GOT3 (cell line): ENCODE measurements at regions not wholly inside any gene's neighbourhood (a gene's known extent, or its start where the extent isn't known, plus 50 kb on each side); places are given as distances from the start of the nearest gene placed in this dataset.
A peak's percentile ranks its signal among the peaks of the same experiment; 100 is the strongest.
"Not testable (repeated sequence)": the region's sequence is repeated elsewhere in the genome, so short reads cannot be mapped to it uniquely, and the experiment has no call there.

Experiments used
- DNase-seq: peaks from one replicate; lab custom pipeline; 2025; ENCODE audit warnings: mixed read lengths; lab: John Stamatoyannopoulos, UW

GRCh38 chr3:150130404-150131100 is 159.9 kb upstream of the PFN2 start:
- no peak for DNase-seq

DNA sequence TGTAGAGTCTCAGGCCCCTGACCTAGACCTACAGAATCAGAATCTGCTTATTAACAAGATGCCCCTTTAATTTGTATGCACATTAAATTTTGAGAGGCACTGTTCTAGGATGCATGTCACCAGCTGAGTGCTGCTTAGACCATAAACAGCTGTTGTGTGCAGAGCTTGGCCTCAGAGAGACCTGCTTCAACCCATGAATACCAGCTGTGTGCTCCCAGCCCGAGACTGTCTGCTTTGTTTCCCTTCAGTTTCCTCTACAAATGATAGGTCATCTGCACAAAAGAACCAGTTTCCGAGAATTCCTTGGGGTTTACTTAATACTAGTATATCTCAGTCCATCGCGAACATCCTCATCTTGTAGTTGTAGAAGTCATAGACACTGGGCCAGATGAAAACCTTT is 158.5 kb upstream of the PFN2 start:
- no peak for DNase-seq

- DNase-seq = no peak
These were observed 157.4 kb upstream of the PFN2 start for GRCh38 chr3:150128126-150128525.

- DNase-seq = no peak
These were observed 156.4 kb upstream of the PFN2 start for GRCh38 chr3:150127011-150127490.

GRCh38 chr3:150124142-150124541 is 153.4 kb upstream of the PFN2 start:
- no peak for DNase-seq

DNA sequence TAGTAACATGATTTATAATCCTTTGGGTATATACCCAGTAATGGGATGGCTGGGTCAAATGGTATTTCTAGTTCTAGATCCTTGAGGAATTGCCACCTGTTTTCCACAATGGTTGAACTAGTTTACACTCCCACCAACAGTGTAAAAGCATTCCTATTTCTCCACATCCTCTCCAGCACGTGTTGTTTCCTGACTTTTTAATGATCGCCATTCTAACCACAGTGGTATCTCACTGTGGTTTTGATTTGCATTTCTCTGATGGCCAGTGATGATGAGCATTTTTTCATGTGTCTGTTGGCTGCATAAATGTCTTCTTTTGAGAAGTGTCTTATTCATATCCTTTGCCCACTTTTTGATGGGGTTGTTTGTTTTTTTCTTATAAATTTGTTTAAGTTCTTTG is 152.6 kb upstream of the PFN2 start:
- DNase-seq = not testable (repeated sequence)

GRCh38 chr3:150118219-150118618 is 147.5 kb upstream of the PFN2 start:
- DNase-seq = no peak

DNA sequence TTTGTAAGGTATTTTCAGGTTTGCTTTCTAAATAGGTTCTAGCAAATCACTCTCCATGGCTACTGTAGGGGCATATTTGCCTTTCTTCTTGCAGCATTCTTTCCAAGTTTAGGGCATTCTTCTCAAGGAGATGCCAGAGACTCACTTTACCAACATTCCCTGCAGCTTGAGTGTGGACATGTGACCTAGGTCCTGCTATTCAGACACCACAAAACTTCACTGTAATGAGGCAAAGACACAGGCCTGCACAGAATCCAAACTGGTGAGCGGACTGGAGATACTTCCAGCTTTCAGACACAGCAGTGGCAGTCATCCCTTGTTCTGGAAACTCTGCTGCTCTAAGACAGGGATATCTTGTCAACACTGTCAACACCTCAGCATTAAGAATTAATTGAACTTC is 146.4 kb upstream of the PFN2 start:
- DNase-seq = no peak

GRCh38 chr3:150116196-150116595 is 145.5 kb upstream of the PFN2 start:
- no peak for DNase-seq

DNA sequence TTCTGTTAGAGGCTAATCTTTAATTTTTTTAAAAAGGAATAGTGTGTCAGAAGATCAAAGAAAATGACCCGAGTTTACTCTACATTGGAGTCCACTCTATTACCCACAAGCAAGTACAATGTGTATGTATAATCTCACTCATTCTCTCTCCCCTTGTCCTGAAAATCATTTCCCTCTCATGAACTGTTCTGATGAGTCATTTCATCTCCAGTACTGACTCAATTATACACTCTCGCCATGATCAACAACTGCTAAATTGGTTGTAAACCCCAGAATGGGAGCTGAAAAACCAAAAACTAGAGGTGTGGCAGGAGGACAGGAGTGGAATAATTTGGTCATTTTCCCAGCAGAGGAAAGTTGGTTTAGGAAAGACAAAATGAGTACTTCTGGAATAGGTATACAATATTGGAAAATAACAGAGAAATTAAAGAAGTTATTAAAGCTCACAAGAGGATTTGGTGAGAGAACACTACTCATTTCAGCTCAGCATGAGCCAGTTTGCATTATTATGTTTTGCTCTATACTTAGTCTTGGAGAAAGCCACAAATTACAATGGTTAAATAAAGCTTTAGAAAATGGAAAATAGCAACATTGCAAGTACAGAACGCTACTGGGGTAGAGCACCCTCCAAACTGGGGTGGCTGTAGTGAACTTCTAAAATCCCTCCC is 144.3 kb upstream of the PFN2 start:
- no peak for DNase-seq

- no peak for DNase-seq
These were observed 143.6 kb upstream of the PFN2 start for GRCh38 chr3:150114273-150114672.

- DNase-seq = no peak
These were observed 139.4 kb upstream of the PFN2 start for GRCh38 chr3:150110097-150110496.

- DNase-seq = no peak
These were observed 136.9 kb upstream of the PFN2 start for GRCh38 chr3:150107429-150108175.

DNA sequence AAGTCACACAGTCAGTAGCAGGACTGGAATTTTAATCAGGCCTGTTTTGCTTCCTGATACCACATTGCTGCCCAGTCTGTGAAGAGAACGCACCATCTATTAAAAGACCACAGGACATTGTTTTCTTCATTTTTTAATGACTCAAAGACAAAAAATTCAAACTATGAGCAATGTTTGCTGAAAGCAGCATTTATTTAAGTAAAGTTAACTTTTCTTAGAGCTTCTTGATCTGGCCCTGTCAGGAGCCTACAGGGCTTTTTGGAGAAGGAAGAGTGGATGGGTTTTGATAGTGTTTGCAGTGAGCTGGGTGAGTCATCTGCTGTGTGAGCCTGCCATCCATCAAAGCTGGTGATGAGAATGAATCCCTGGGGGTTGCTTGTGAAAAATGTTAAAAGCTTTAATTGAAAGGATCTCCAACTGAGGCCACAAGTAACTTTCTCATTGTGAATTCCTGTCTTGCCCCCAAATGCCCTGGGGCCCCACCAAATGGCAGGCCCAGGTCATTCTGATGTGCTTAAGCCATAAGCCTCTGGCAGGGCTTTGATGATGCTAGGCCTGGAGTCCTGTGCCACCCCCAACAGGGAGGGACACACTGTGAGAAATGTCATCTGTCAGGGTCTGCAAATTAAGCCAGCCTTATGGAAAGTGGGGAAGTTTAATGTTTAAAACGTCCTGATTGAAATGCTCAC is 136.2 kb upstream of the PFN2 start:
- DNase-seq = peak; percentile 51

- DNase-seq = no peak
These were observed 135.4 kb upstream of the PFN2 start for GRCh38 chr3:150105886-150106612.

DNA sequence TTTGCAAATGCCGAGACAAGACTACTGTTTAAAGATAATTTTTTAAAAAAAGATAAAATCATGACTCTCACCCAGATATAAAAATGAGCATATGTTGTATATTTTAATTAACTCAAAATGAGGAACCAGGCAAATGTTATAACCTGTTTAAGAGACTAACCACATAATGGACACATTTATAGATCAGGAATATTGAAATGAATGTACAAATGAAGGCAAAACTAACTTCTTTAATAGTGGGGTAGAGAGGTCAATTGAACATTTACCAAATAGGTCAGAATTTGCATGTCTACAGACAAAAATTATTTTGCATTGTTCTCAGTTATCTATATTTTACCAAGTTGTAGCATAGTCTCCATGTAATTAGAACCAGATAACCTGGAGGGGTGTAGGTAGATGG is 134.3 kb upstream of the PFN2 start:
- no peak for DNase-seq

- DNase-seq = no peak
These were observed 133.9 kb upstream of the PFN2 start for GRCh38 chr3:150104564-150104963.

- no peak for DNase-seq
These were observed 130.3 kb upstream of the PFN2 start for GRCh38 chr3:150101016-150101415.

GRCh38 chr3:150098621-150099020 is 127.9 kb upstream of the PFN2 start:
- DNase-seq = no peak

GRCh38 chr3:150097588-150097890 is 126.8 kb upstream of the PFN2 start:
- no peak for DNase-seq

GRCh38 chr3:150096700-150097587 is 126.2 kb upstream of the PFN2 start:
- no peak for DNase-seq
